Mucosa of descending colon (tissue), 3 donors: ENCODE measurements at regions not wholly inside any gene's neighbourhood (a gene's known extent, or its start where the extent isn't known, plus 50 kb on each side); places are given as distances from the start of the nearest gene placed in this dataset.

ENCODE experiments used
- ATAC-seq: fragments of 200-7000 bp; cut with Tn5 transposase; one replicate; pipeline ENCODE4 v1.9.1; 2020; ENCODE audit warnings: mild to moderate bottlenecking, moderate library complexity
- DNase-seq, 3 donors: peaks; one replicate each; pipeline ENCODE4 v3.0.0-alpha.2; 2020
- H3K36me3 ChIP-seq: fragments of 200-600 bp; one replicate; pipeline ENCODE4 v1.8.0; 2021; ENCODE audit warnings: low read depth, mild to moderate bottlenecking
- H3K4me1 ChIP-seq: fragments of 200-600 bp; one replicate; pipeline ENCODE4 v1.8.0; 2021; ENCODE audit warnings: low read depth, mild to moderate bottlenecking
- H3K4me3 ChIP-seq: fragments of 200-600 bp; one replicate; pipeline ENCODE4 v1.8.0; 2021; ENCODE audit warnings: mild to moderate bottlenecking
- H3K9me3 ChIP-seq: fragments of 200-600 bp; one replicate; pipeline ENCODE4 v1.8.0; 2021; ENCODE audit warnings: mild to moderate bottlenecking
- intact Hi-C, 2 donors: fragments of 100-400 bp; cut with DNase I in 1 of 2; cut with micrococcal nuclease in 1 of 2; formaldehyde crosslinking; loops; one replicate each; pipeline versions ENCODE4 v1.11.0 to v1.11.1; 2022; cut with DNase I, micrococcal nuclease
- TF ChIP-seq, protein P1 (sequence below): fragments of 200-600 bp; IDR thresholded peaks from one replicate; pipeline ENCODE4 v1.8.0; 2022; ENCODE audit warnings: antibody characterized with exemption, mild to moderate bottlenecking
- donor health status: DM: no; HTN: no; CAD: no; lungs with moderate emphysema.
- donor health status: DM: no; HTN: no; CAD: no.
- donor health status: DM: no; HTN: yes; CAD: no.

DNA sequence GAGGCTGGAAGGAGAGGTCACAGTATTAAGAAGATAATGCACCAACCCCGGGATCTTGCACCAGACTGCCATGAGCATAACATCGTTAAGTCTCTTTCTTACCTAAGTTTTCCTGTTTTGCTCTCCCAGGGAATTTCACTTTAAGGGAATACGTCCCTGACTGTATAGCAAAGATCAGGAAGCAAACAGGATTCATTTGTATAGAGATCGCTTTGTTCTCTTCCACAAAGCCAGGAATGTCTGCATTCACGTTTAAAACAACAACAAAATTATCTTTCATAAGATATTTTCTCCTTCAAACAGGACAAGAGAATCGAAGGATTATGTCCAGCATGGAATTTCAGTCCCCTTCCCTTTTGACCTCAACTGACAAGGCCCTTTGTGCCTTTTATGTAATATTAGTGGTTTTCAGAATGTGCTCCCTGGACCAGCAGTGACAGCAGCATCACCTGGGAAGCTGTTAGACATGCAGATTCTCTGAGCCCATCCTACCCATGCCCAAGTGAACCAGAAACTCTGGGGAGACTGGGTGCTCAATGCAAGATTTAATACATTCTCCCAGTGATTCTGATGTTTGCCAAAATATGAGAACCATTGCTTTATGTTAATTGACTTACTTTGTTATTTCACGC is 286.3 kb downstream of the FGFR2 start:
- Histone ChIP-seq H3K4me1 (peaks cover 2% of the 10 kb centered on the region), H3K9me3 (no peaks in the 10 kb centered on the region), H3K36me3 (no peaks in the 10 kb centered on the region), H3K4me3 (no peak overlapping the region)
- intact Hi-C loops = no loop called here
- ATAC-seq (peak; percentile 45), DNase-seq (no peak)
- TF ChIP-seq, protein P1, sequence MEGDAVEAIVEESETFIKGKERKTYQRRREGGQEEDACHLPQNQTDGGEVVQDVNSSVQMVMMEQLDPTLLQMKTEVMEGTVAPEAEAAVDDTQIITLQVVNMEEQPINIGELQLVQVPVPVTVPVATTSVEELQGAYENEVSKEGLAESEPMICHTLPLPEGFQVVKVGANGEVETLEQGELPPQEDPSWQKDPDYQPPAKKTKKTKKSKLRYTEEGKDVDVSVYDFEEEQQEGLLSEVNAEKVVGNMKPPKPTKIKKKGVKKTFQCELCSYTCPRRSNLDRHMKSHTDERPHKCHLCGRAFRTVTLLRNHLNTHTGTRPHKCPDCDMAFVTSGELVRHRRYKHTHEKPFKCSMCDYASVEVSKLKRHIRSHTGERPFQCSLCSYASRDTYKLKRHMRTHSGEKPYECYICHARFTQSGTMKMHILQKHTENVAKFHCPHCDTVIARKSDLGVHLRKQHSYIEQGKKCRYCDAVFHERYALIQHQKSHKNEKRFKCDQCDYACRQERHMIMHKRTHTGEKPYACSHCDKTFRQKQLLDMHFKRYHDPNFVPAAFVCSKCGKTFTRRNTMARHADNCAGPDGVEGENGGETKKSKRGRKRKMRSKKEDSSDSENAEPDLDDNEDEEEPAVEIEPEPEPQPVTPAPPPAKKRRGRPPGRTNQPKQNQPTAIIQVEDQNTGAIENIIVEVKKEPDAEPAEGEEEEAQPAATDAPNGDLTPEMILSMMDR = no peak

DNA sequence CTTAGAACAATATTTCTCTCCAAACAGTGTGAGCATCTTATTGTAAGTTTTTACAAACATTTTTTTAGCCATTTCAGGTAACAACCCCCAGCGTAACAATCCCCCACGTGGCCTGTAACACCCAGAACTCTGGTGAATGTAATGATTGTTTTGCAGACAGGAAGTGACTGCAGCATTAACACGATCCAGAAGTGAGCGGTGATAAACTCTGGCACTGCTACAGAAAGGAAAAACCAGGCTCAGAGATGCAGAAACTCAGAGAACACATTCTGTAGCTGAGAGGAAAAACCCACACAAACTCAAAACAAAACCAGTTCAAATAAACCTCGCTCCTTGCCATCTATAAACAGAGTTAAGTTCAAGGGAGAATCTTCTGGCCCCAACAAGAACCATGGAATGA is 285.7 kb downstream of the FGFR2 start:
- intact Hi-C loops = no loop called here
- DNase-seq (no peak), ATAC-seq (peak; percentile 72)
- Histone ChIP-seq H3K4me3 (no peak overlapping the region), H3K9me3 (no peaks in the 10 kb centered on the region), H3K36me3 (no peaks in the 10 kb centered on the region), H3K4me1 (peaks cover 2% of the 10 kb centered on the region)
- TF ChIP-seq, protein P1 = no peak

DNA sequence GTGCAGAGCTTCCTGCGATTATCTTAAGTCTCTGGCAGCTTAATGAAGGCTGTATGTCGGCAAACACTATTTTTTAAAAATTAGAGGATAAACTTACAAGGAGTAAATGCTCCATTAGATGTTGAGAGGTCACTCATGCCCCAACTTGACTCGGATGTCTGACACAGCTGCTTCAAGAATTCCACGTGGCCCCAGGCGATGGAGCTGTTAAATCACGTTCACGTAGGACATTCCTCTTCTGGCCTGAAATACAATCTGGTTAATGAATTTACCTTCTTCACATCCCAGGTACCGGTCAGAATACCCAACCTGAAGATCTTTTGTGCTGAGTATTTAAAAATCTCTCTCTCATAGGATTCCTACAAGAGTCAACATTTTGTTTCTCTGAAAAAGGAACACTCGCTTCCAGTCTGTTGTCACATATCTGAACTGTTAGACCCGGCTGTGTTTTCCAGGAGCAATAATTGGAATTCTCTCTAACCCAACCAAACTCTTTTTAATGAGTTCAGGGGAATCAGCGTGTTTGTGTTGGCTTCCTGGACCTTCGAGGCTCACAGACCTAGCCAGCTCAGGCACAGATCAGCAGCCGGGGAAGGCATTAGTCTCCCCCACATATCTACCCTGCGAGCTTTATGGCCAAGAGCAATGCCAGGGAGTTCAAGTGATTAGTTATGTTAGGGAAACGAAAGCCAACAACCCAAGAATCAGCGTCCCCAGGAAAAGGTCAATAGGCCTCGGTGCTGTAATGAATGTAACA is 284.9 kb downstream of the FGFR2 start:
- DNase-seq = no peak
- Histone ChIP-seq H3K36me3 (no peaks in the 10 kb centered on the region), H3K9me3 (no peaks in the 10 kb centered on the region), H3K4me1 (peaks cover 2% of the 10 kb centered on the region), H3K4me3 (no peak overlapping the region)
- ATAC-seq = no peak
- TF ChIP-seq, protein P1 = no peak
- intact Hi-C loops = no loop called here

DNA sequence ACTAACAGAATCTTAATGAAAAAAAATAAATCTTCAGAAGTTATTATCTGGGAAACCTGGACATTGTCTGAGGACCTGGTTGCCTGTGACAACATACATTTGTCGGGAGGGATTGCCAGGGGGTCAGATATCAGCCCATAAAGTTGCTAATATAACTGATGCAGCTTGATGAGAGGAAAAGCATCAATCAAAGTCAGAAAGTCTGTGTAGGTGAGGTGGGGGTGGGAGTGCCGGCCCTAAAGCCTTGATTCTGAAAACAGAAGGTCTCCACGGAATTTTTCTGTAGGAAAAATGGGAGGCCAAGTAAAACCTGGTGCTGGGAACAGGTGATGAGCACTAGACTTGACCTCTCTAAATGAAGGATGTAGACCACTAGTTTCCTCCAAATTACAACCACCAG is 281.8 kb downstream of the FGFR2 start:
- TF ChIP-seq, protein P1 = no peak
- ATAC-seq (no peak), DNase-seq (no peak)
- Histone ChIP-seq H3K36me3 (no peaks in the 10 kb centered on the region), H3K4me1 (peaks cover 2% of the 10 kb centered on the region), H3K9me3 (no peaks in the 10 kb centered on the region), H3K4me3 (no peak overlapping the region)
- intact Hi-C loops = no loop called here

DNA sequence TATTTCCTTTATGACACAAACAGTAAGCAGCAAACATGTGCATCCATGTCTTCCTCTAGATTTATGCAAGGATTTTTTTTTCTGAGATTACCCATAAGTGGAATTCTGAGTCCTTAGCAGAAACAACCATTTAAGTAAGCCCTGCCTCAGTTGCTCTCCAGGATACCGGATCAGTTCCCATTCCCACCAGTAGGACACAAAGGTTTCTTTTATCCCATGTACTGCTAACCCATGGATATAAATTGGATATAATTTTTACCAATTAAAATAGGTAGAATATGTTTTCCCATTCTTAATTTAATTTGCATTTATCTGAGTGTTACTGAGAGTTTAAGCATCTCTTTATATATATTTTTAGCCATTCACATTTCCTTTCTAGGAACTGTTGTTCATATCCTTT is 280.9 kb downstream of the FGFR2 start:
- ATAC-seq (no peak), DNase-seq (no peak)
- no peaks in the 10 kb centered on the region for H3K4me1 ChIP-seq
- no peaks in the 10 kb centered on the region for H3K36me3 ChIP-seq
- TF ChIP-seq, protein P1 = no peak
- H3K9me3 ChIP-seq = no peaks in the 10 kb centered on the region
- intact Hi-C loops = no loop called here
- H3K4me3 ChIP-seq = no peak overlapping the region
